B cell (primary cell): ENCODE measurements at regions not wholly inside any gene's neighbourhood (a gene's known extent, or its start where the extent isn't known, plus 50 kb on each side); places are given as distances from the start of the nearest gene placed in this dataset.

Source experiments
- EZH2 ChIP-seq: IDR thresholded peaks from 2 replicates; pipeline ENCODE4 v1.6.1; 2012; ENCODE audit warnings: borderline replicate concordance, low read depth, mild to moderate bottlenecking, moderate library complexity, low read length; ENCODE audit not compliant: insufficient read depth, poor library complexity, severe bottlenecking
- TF ChIP-seq, protein P1 (sequence below): fragments of 200-600 bp; IDR thresholded peaks from one replicate; pipeline ENCODE4 v1.8.0; 2022; ENCODE audit warnings: antibody characterized with exemption, mild to moderate bottlenecking

GRCh38 chr5:63629951-63630630 is 332.2 kb downstream of the HTR1A start:
- TF ChIP-seq, protein P1, sequence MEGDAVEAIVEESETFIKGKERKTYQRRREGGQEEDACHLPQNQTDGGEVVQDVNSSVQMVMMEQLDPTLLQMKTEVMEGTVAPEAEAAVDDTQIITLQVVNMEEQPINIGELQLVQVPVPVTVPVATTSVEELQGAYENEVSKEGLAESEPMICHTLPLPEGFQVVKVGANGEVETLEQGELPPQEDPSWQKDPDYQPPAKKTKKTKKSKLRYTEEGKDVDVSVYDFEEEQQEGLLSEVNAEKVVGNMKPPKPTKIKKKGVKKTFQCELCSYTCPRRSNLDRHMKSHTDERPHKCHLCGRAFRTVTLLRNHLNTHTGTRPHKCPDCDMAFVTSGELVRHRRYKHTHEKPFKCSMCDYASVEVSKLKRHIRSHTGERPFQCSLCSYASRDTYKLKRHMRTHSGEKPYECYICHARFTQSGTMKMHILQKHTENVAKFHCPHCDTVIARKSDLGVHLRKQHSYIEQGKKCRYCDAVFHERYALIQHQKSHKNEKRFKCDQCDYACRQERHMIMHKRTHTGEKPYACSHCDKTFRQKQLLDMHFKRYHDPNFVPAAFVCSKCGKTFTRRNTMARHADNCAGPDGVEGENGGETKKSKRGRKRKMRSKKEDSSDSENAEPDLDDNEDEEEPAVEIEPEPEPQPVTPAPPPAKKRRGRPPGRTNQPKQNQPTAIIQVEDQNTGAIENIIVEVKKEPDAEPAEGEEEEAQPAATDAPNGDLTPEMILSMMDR, result no peak
- no peak for TF ChIP-seq EZH2
